ENCODE measurements at regions not wholly inside any gene's neighbourhood (a gene's known extent, or its start where the extent isn't known, plus 50 kb on each side); places are given as distances from the start of the nearest gene placed in this dataset.

- ChIA-PET POLR2A (no interaction called here), CTCF (interaction anchor here (1.0 kb wide), 1 partner anchor 12 kb away, joined by 6 read pairs; no protein-coding TSS in a partner anchor)
- Histone ChIP-seq H3K4me1 (ENCODE audit: control extremely low read depth in 1 of 4, control insufficient read depth in 4 of 4, insufficient read depth in 4 of 4, low read length in 3 of 4) (no peaks in the 10 kb centered on the region), H3K36me3 (ENCODE audit: control insufficient read depth in 4 of 4, insufficient read depth in 4 of 4, low read length in 3 of 4) (no peaks in the 10 kb centered on the region), H3K9me3 (ENCODE audit: control extremely low read depth in 1 of 5, control insufficient read depth in 4 of 5, insufficient read depth in 2 of 5, low read depth in 1 of 5, low read length in 4 of 5) (no peaks in the 10 kb centered on the region), H3K4me3 (ENCODE audit: control insufficient read depth in 1 of 7, extremely low read depth in 1 of 7, insufficient read depth in 4 of 7, low read depth in 2 of 7, low read length in 6 of 7) (no peak overlapping the region), H3K27ac (ENCODE audit: insufficient read depth in 1 of 2, low read depth in 1 of 2, low read length in 2 of 2, poor library complexity in 1 of 2, severe bottlenecking in 2 of 2) (no peak overlapping the region), H3K27me3 (replicated peaks in 2 of 5; ENCODE audit: control insufficient read depth in 4 of 5, insufficient read depth in 5 of 5, low read length in 4 of 5) (no peaks in the 10 kb centered on the region)
- DNase-seq: no peak
- 98% methylated on average over 6 of the region's 6 CpGs for WGBS (ENCODE audit: insufficient coverage)
Measured at GRCh38 chr6:14505401-14505800, 387.8 kb downstream of the CD83 start.

GRCh38 chr6:14506656-14507246, 389.2 kb downstream of the CD83 start:
- ChIA-PET POLR2A (no interaction called here), CTCF (interaction anchor here (0.9 kb wide), 1 partner anchor 9 kb away, joined by 3 read pairs; no protein-coding TSS in a partner anchor)
- Histone ChIP-seq H3K4me1 (ENCODE audit: control extremely low read depth in 1 of 4, control insufficient read depth in 4 of 4, insufficient read depth in 4 of 4, low read length in 3 of 4) (no peaks in the 10 kb centered on the region), H3K27me3 (replicated peaks in 2 of 5; ENCODE audit: control insufficient read depth in 4 of 5, insufficient read depth in 5 of 5, low read length in 4 of 5) (no peaks in the 10 kb centered on the region), H3K9me3 (ENCODE audit: control extremely low read depth in 1 of 5, control insufficient read depth in 4 of 5, insufficient read depth in 2 of 5, low read depth in 1 of 5, low read length in 4 of 5) (no peaks in the 10 kb centered on the region), H3K27ac (ENCODE audit: insufficient read depth in 1 of 2, low read depth in 1 of 2, low read length in 2 of 2, poor library complexity in 1 of 2, severe bottlenecking in 2 of 2) (no peak overlapping the region), H3K36me3 (ENCODE audit: control insufficient read depth in 4 of 4, insufficient read depth in 4 of 4, low read length in 3 of 4) (no peaks in the 10 kb centered on the region), H3K4me3 (ENCODE audit: control insufficient read depth in 1 of 7, extremely low read depth in 1 of 7, insufficient read depth in 4 of 7, low read depth in 2 of 7, low read length in 6 of 7) (no peak overlapping the region)
- 87% methylated on average over 5 of the region's 6 CpGs for WGBS (ENCODE audit: insufficient coverage)
- no peak for DNase-seq

GRCh38 chr6:14509120-14509519, 391.5 kb downstream of the CD83 start:
- Histone ChIP-seq H3K9me3 (ENCODE audit: control extremely low read depth in 1 of 5, control insufficient read depth in 4 of 5, insufficient read depth in 2 of 5, low read depth in 1 of 5, low read length in 4 of 5) (no peaks in the 10 kb centered on the region), H3K36me3 (ENCODE audit: control insufficient read depth in 4 of 4, insufficient read depth in 4 of 4, low read length in 3 of 4) (no peaks in the 10 kb centered on the region), H3K27me3 (replicated peaks in 2 of 5; ENCODE audit: control insufficient read depth in 4 of 5, insufficient read depth in 5 of 5, low read length in 4 of 5) (no peaks in the 10 kb centered on the region), H3K27ac (ENCODE audit: insufficient read depth in 1 of 2, low read depth in 1 of 2, low read length in 2 of 2, poor library complexity in 1 of 2, severe bottlenecking in 2 of 2) (no peak overlapping the region), H3K4me1 (ENCODE audit: control extremely low read depth in 1 of 4, control insufficient read depth in 4 of 4, insufficient read depth in 4 of 4, low read length in 3 of 4) (peaks cover 0 to 7% (median 2%) of the 10 kb centered on the region in 4 experiments), H3K4me3 (ENCODE audit: control insufficient read depth in 1 of 7, extremely low read depth in 1 of 7, insufficient read depth in 4 of 7, low read depth in 2 of 7, low read length in 6 of 7) (no peak overlapping the region)
- 96% methylated on average over 5 of the region's 5 CpGs for WGBS (ENCODE audit: insufficient coverage)
- no peak for DNase-seq
- CTCF ChIA-PET: interaction anchor here (0.8 kb wide), 1 partner anchor 19 kb away, joined by 3 read pairs; no protein-coding TSS in a partner anchor
- POLR2A ChIA-PET: no interaction called here

GRCh38 chr6:14510038-14510437, 392.5 kb downstream of the CD83 start:
- Histone ChIP-seq H3K4me3 (ENCODE audit: control insufficient read depth in 1 of 7, extremely low read depth in 1 of 7, insufficient read depth in 4 of 7, low read depth in 2 of 7, low read length in 6 of 7) (no peak overlapping the region), H3K27me3 (replicated peaks in 2 of 5; ENCODE audit: control insufficient read depth in 4 of 5, insufficient read depth in 5 of 5, low read length in 4 of 5) (no peaks in the 10 kb centered on the region), H3K27ac (ENCODE audit: insufficient read depth in 1 of 2, low read depth in 1 of 2, low read length in 2 of 2, poor library complexity in 1 of 2, severe bottlenecking in 2 of 2) (no peak overlapping the region), H3K36me3 (ENCODE audit: control insufficient read depth in 4 of 4, insufficient read depth in 4 of 4, low read length in 3 of 4) (no peaks in the 10 kb centered on the region), H3K4me1 (ENCODE audit: control extremely low read depth in 1 of 4, control insufficient read depth in 4 of 4, insufficient read depth in 4 of 4, low read length in 3 of 4) (peaks cover 0 to 7% (median 2%) of the 10 kb centered on the region in 4 experiments), H3K9me3 (ENCODE audit: control extremely low read depth in 1 of 5, control insufficient read depth in 4 of 5, insufficient read depth in 2 of 5, low read depth in 1 of 5, low read length in 4 of 5) (no peaks in the 10 kb centered on the region)
- ChIA-PET CTCF (no interaction called here), POLR2A (no interaction called here)
- DNase-seq: no peak
- 100% methylated on average over 3 of the region's 6 CpGs for WGBS (ENCODE audit: insufficient coverage)

GRCh38 chr6:14511061-14511586, 393.6 kb downstream of the CD83 start:
- POLR2A ChIA-PET: no interaction called here
- no peak overlapping the region for H3K4me3 ChIP-seq (ENCODE audit: control insufficient read depth in 1 of 7, extremely low read depth in 1 of 7, insufficient read depth in 4 of 7, low read depth in 2 of 7, low read length in 6 of 7)
- no peaks in the 10 kb centered on the region for H3K27me3 ChIP-seq (replicated peaks in 2 of 5; ENCODE audit: control insufficient read depth in 4 of 5, insufficient read depth in 5 of 5, low read length in 4 of 5)
- CTCF ChIA-PET: no interaction called here
- no peaks in the 10 kb centered on the region for H3K9me3 ChIP-seq (ENCODE audit: control extremely low read depth in 1 of 5, control insufficient read depth in 4 of 5, insufficient read depth in 2 of 5, low read depth in 1 of 5, low read length in 4 of 5)
- H3K4me1 ChIP-seq (ENCODE audit: control extremely low read depth in 1 of 4, control insufficient read depth in 4 of 4, insufficient read depth in 4 of 4, low read length in 3 of 4): peaks cover 0 to 7% (median 2%) of the 10 kb centered on the region in 4 experiments
- no peak overlapping the region for H3K27ac ChIP-seq (ENCODE audit: insufficient read depth in 1 of 2, low read depth in 1 of 2, low read length in 2 of 2, poor library complexity in 1 of 2, severe bottlenecking in 2 of 2)
- 89% methylated on average over 1 of the region's 2 CpGs for WGBS (ENCODE audit: insufficient coverage)
- H3K36me3 ChIP-seq (ENCODE audit: control insufficient read depth in 4 of 4, insufficient read depth in 4 of 4, low read length in 3 of 4): no peaks in the 10 kb centered on the region
- DNase-seq: no peak

- ChIA-PET CTCF (no interaction called here), POLR2A (no interaction called here)
- no peak for DNase-seq
- WGBS (ENCODE audit: insufficient coverage): 100% methylated on average over 1 of the region's 3 CpGs
- Histone ChIP-seq H3K9me3 (ENCODE audit: control extremely low read depth in 1 of 5, control insufficient read depth in 4 of 5, insufficient read depth in 2 of 5, low read depth in 1 of 5, low read length in 4 of 5) (no peaks in the 10 kb centered on the region), H3K36me3 (ENCODE audit: control insufficient read depth in 4 of 4, insufficient read depth in 4 of 4, low read length in 3 of 4) (no peaks in the 10 kb centered on the region), H3K4me1 (ENCODE audit: control extremely low read depth in 1 of 4, control insufficient read depth in 4 of 4, insufficient read depth in 4 of 4, low read length in 3 of 4) (peaks cover 0 to 7% (median 2%) of the 10 kb centered on the region in 4 experiments), H3K27me3 (replicated peaks in 2 of 5; ENCODE audit: control insufficient read depth in 4 of 5, insufficient read depth in 5 of 5, low read length in 4 of 5) (no peaks in the 10 kb centered on the region), H3K4me3 (ENCODE audit: control insufficient read depth in 1 of 7, extremely low read depth in 1 of 7, insufficient read depth in 4 of 7, low read depth in 2 of 7, low read length in 6 of 7) (no peak overlapping the region), H3K27ac (ENCODE audit: insufficient read depth in 1 of 2, low read depth in 1 of 2, low read length in 2 of 2, poor library complexity in 1 of 2, severe bottlenecking in 2 of 2) (no peak overlapping the region)
Measured at GRCh38 chr6:14512246-14512645, 394.7 kb downstream of the CD83 start.

GRCh38 chr6:14513496-14514393, 396.2 kb downstream of the CD83 start:
- H3K27ac ChIP-seq (ENCODE audit: insufficient read depth in 1 of 2, low read depth in 1 of 2, low read length in 2 of 2, poor library complexity in 1 of 2, severe bottlenecking in 2 of 2): no peak overlapping the region
- H3K4me3 ChIP-seq (ENCODE audit: control insufficient read depth in 1 of 7, extremely low read depth in 1 of 7, insufficient read depth in 4 of 7, low read depth in 2 of 7, low read length in 6 of 7): no peak overlapping the region
- no peaks in the 10 kb centered on the region for H3K9me3 ChIP-seq (ENCODE audit: control extremely low read depth in 1 of 5, control insufficient read depth in 4 of 5, insufficient read depth in 2 of 5, low read depth in 1 of 5, low read length in 4 of 5)
- CTCF ChIA-PET: no interaction called here
- no peaks in the 10 kb centered on the region for H3K27me3 ChIP-seq (replicated peaks in 2 of 5; ENCODE audit: control insufficient read depth in 4 of 5, insufficient read depth in 5 of 5, low read length in 4 of 5)
- no peaks in the 10 kb centered on the region for H3K36me3 ChIP-seq (ENCODE audit: control insufficient read depth in 4 of 4, insufficient read depth in 4 of 4, low read length in 3 of 4)
- WGBS (ENCODE audit: insufficient coverage): 93% methylated on average over 3 of the region's 7 CpGs
- H3K4me1 ChIP-seq (ENCODE audit: control extremely low read depth in 1 of 4, control insufficient read depth in 4 of 4, insufficient read depth in 4 of 4, low read length in 3 of 4): peaks cover 0 to 7% (median 2%) of the 10 kb centered on the region in 4 experiments
- POLR2A ChIA-PET: interaction anchor here (0.6 kb wide), 1 partner anchor 501 kb away, joined by 3 read pairs; no protein-coding TSS in a partner anchor
- DNase-seq: peak in 2 of 3 donors; percentile 11 to 22

Data from common myeloid progenitor, CD34-positive (primary cell).